Activated naive CD4-positive, alpha-beta T cell treated with anti-CD3 and anti-CD28 coated beads, Interleukin-2, amount 10 ng/mL, durations not matched to agents 7 days and 5 days (primary cell): ENCODE measurements at regions not wholly inside any gene's neighbourhood (a gene's known extent, or its start where the extent isn't known, plus 50 kb on each side); places are given as distances from the start of the nearest gene placed in this dataset.

Experiments
- CTCF ChIA-PET: fragments of 350-600 bp; sonication (Branson Sonifier 250); formaldehyde crosslinking; loops from one replicate; lab custom pipeline; 2021; ENCODE audit warnings: antibody characterized with exemption; lab: Charles Lee
- DNase-seq: peaks from one replicate; pipeline ENCODE4 v3.0.0-alpha.2; 2020
- H3K27ac Mint-ChIP-seq: one replicate; pipeline ENCODE4 v1.8.0; 2021; ENCODE audit warnings: mild to moderate bottlenecking, moderate library complexity, mixed read lengths
- H3K27me3 Mint-ChIP-seq: one replicate; pipeline ENCODE4 v1.8.0; 2021; ENCODE audit warnings: mild to moderate bottlenecking, mixed read lengths
- H3K36me3 Mint-ChIP-seq: one replicate; pipeline ENCODE4 v1.8.0; 2021; ENCODE audit warnings: mixed read lengths
- H3K4me1 Mint-ChIP-seq: one replicate; pipeline ENCODE4 v1.8.0; 2021; ENCODE audit warnings: mixed read lengths
- H3K4me3 Mint-ChIP-seq: one replicate; pipeline ENCODE4 v1.8.0; 2021; ENCODE audit warnings: mild to moderate bottlenecking, moderate library complexity, mixed read lengths
- H3K9me3 Mint-ChIP-seq: one replicate; pipeline ENCODE4 v1.8.0; 2021; ENCODE audit warnings: mixed read lengths

- CTCF ChIA-PET, result no interaction called here
- H3K4me3 Mint-ChIP-seq, result no peak overlapping the region
These were observed 79.4 kb upstream of the FRMD1 start for GRCh38 chr6:168158213-168158979.

DNA sequence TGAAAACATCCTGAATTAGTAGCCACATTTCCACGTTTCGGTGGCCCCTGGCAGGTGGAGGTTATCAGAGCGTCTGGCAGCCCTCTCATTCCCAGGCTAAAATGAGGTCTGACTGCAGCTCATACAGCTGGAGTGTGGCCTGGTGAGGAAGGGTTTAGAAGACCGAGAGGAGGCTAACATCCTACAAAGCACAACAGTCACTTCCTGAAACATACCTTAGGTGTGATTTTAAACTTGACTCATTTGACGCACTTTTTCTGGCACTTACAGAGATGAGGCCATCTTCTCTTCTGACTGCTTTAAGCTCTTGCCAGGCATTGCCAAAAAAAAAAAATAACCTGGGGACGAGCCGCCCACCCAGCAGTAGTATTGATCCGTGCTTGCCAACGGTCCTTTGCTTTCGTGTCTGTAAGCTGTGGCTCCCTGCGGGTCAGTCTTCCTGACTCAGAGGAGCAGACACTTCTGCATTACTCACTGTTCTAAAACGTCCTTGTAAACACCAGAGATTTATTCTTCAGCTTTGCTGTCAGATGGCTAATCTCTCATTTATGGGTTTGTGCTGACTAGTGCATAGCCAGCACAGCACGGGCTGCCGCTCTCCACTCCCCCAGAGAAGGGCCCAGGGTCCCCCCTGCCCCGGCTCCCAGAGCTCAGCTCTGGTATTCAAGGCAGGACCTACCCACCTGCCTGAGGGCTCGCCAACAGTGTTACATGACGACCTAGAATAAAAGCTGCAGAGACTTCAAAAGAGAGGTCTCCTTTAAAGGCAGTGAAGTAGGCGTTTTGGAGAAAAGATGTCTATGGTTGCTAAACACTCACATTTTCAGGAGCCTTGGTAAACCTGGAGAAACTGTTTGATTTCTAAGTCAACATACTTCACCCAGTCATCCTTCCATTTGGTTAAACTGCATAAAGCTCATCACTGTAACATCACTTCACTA, 78.5 kb upstream of the FRMD1 start:
- no peaks in the 10 kb centered on the region for H3K36me3 Mint-ChIP-seq
- no peak overlapping the region for H3K27ac Mint-ChIP-seq
- no peaks in the 10 kb centered on the region for H3K4me1 Mint-ChIP-seq
- H3K9me3 Mint-ChIP-seq, result no peaks in the 10 kb centered on the region
- no peak overlapping the region for H3K4me3 Mint-ChIP-seq
- peaks cover 12% of the 10 kb centered on the region for H3K27me3 Mint-ChIP-seq
- DNase-seq, result no peak
- CTCF ChIA-PET, result no interaction called here

More at GRCh38 chr6:168158213-168158979, 79.4 kb upstream of the FRMD1 start:
- Mint-ChIP-seq H3K27me3 (peaks cover 13% of the 10 kb centered on the region), H3K27ac (no peak overlapping the region), H3K4me1 (no peaks in the 10 kb centered on the region), H3K36me3 (no peaks in the 10 kb centered on the region), H3K9me3 (no peaks in the 10 kb centered on the region)
- DNase-seq, result no peak

- no peak overlapping the region for H3K27ac Mint-ChIP-seq
- DNase-seq, result no peak
- no peaks in the 10 kb centered on the region for H3K4me1 Mint-ChIP-seq
- no peaks in the 10 kb centered on the region for H3K9me3 Mint-ChIP-seq
- H3K27me3 Mint-ChIP-seq, result peaks cover 12% of the 10 kb centered on the region
- no peak overlapping the region for H3K4me3 Mint-ChIP-seq
- H3K36me3 Mint-ChIP-seq, result no peaks in the 10 kb centered on the region
- CTCF ChIA-PET, result no interaction called here
These were observed 77.8 kb upstream of the FRMD1 start for GRCh38 chr6:168156742-168157265.

DNA sequence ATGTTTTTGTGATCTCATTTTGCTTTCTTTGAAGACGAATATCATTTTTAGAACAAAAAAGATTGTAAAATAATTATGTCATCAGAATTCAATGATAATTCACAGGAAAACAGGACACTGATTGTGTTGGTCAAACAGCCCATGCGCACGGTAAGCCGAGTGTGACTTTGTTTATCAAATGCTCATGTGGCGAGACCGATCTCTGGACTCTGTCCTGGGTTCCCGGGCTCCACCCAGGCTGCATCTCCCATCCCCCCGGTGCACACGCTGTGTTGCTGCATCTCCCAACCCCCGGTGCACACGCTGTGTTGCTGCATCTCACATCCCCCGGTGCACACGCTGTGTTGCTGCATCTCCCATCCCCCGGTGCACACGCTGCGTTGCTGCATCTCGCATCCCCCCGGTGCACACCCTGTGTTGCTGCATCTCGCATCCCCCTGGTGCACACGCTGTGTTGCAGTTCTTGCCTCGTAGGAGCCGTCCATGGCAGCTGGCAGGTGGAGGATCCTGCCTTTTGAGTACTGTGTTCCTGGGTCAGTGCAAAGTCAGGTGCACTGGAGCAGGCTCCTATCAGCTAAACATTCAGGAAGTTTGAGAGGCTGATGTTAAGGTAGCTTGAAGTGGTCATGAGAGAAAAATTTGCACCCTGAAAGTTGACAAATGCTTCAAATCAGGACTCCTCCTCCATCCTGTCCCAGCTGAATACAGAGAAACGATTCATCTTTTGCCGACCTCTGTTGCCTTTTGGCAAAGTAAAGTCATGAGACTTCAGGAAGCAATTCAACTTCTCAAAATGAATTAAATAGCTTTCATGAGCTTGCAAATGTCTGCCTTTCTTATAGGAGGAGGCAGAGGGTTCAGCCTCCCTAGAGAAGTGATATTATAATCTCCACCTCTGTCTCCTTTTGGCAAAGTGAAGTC, 77.1 kb upstream of the FRMD1 start:
- Mint-ChIP-seq H3K27me3 (peaks cover 12% of the 10 kb centered on the region), H3K27ac (no peak overlapping the region), H3K4me3 (no peak overlapping the region), H3K4me1 (no peaks in the 10 kb centered on the region), H3K36me3 (no peaks in the 10 kb centered on the region), H3K9me3 (no peaks in the 10 kb centered on the region)
- no peak for DNase-seq
- CTCF ChIA-PET, result no interaction called here

GRCh38 chr6:168155193-168155592, 76.2 kb upstream of the FRMD1 start:
- Mint-ChIP-seq H3K36me3 (no peaks in the 10 kb centered on the region), H3K9me3 (no peaks in the 10 kb centered on the region), H3K27ac (no peak overlapping the region), H3K27me3 (peaks cover 12% of the 10 kb centered on the region), H3K4me1 (no peaks in the 10 kb centered on the region), H3K4me3 (no peak overlapping the region)
- CTCF ChIA-PET, result no interaction called here
- DNase-seq, result no peak

GRCh38 chr6:168154263-168154917, 75.4 kb upstream of the FRMD1 start:
- Mint-ChIP-seq H3K27me3 (peaks cover 12% of the 10 kb centered on the region), H3K27ac (no peak overlapping the region), H3K4me3 (no peak overlapping the region), H3K36me3 (no peaks in the 10 kb centered on the region), H3K4me1 (no peaks in the 10 kb centered on the region), H3K9me3 (no peaks in the 10 kb centered on the region)
- CTCF ChIA-PET, result no interaction called here
- no peak for DNase-seq

DNA sequence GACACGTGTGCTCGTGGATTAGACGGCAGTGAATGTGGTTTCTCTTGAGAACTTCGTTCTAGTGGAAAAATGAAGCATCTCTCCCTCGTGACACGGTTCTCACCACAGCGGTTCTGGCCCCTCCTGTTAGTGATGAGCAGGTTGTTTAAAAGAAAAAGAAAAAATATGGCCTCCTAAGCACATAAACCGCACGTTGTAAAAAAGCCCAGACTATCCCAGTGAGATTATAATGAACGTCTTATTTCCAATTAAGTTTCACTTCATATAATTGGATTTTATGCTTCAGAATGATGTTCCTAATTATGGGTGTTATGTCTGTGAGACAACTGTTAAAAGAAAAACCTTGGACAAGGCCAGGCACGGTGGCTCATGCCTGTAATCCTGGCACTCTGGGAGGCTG, 74.5 kb upstream of the FRMD1 start:
- Mint-ChIP-seq H3K9me3 (no peaks in the 10 kb centered on the region), H3K36me3 (no peaks in the 10 kb centered on the region), H3K4me1 (no peaks in the 10 kb centered on the region), H3K4me3 (no peak overlapping the region), H3K27me3 (peaks cover 12% of the 10 kb centered on the region), H3K27ac (no peak overlapping the region)
- DNase-seq, result no peak
- CTCF ChIA-PET, result no interaction called here

DNA sequence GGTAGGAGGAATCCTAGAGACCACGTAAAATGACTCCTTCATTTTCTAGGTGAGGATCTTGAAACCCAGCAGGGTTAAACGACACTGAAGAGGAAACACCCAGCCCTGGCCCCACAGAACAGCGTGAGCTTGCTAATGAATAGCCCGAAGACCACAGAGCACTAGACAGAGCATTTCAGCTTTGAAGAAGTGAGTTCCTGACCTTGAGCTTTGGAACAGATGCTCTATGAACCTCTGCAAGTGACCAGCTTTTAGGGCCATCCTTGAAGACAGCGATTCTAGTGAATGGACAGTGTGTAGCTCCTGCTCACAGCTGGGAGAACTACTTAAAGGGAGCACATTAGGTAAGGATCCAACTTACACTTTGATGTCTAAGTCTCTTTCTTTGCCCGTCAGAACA, 74.0 kb upstream of the FRMD1 start:
- no peak for DNase-seq
- H3K4me3 Mint-ChIP-seq, result no peak overlapping the region
- no peaks in the 10 kb centered on the region for H3K4me1 Mint-ChIP-seq
- no peaks in the 10 kb centered on the region for H3K36me3 Mint-ChIP-seq
- no peaks in the 10 kb centered on the region for H3K9me3 Mint-ChIP-seq
- CTCF ChIA-PET, result no interaction called here
- peaks cover 12% of the 10 kb centered on the region for H3K27me3 Mint-ChIP-seq
- H3K27ac Mint-ChIP-seq, result no peak overlapping the region

GRCh38 chr6:168152306-168152963, 73.4 kb upstream of the FRMD1 start:
- Mint-ChIP-seq H3K9me3 (no peaks in the 10 kb centered on the region), H3K27me3 (peaks cover 8% of the 10 kb centered on the region), H3K4me1 (no peaks in the 10 kb centered on the region), H3K4me3 (no peak overlapping the region), H3K36me3 (no peaks in the 10 kb centered on the region), H3K27ac (no peak overlapping the region)
- no peak for DNase-seq
- CTCF ChIA-PET, result no interaction called here

GRCh38 chr6:168150551-168151320, 71.7 kb upstream of the FRMD1 start:
- CTCF ChIA-PET, result no interaction called here
- Mint-ChIP-seq H3K36me3 (no peaks in the 10 kb centered on the region), H3K9me3 (no peaks in the 10 kb centered on the region), H3K27ac (no peak overlapping the region), H3K27me3 (peaks cover 4% of the 10 kb centered on the region), H3K4me3 (no peak overlapping the region), H3K4me1 (no peaks in the 10 kb centered on the region)
- no peak for DNase-seq

- Mint-ChIP-seq H3K9me3 (no peaks in the 10 kb centered on the region), H3K4me1 (no peaks in the 10 kb centered on the region), H3K27ac (no peak overlapping the region), H3K27me3 (peaks cover 4% of the 10 kb centered on the region), H3K4me3 (no peak overlapping the region), H3K36me3 (no peaks in the 10 kb centered on the region)
- no peak for DNase-seq
- CTCF ChIA-PET, result no interaction called here
These were observed 70.0 kb upstream of the FRMD1 start for GRCh38 chr6:168149015-168149414.

DNA sequence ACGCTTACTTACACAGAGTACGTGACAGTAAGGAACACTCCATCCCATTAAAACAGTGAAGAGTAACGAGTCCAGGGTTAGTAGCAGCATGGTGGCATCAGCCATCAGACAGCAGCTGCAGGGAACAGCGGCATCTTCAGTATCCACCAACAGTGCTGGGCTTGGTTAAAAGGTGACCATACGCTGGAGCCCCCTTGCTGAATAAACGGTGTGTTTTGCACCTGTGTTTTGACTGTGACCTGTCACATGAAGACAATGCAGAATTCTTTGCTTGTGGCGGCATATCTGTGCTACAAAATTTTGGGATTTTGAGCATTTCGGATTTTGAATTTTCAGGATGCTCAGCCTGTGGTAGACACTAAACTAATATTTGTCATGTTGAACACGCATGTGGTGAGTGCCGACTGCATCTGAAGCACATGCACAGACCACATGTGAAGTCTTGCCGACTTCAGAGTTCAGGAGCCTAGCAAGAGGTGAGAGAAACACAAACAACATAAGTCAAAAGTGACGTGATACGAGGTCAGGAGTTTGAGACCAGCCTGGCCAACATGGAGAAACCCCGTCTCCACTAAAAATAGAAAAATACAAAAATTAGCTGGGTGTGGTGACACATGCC, 69.3 kb upstream of the FRMD1 start:
- no peaks in the 10 kb centered on the region for H3K9me3 Mint-ChIP-seq
- H3K36me3 Mint-ChIP-seq, result no peaks in the 10 kb centered on the region
- no peaks in the 10 kb centered on the region for H3K4me1 Mint-ChIP-seq
- no peak overlapping the region for H3K4me3 Mint-ChIP-seq
- CTCF ChIA-PET, result no interaction called here
- peaks cover 4% of the 10 kb centered on the region for H3K27me3 Mint-ChIP-seq
- H3K27ac Mint-ChIP-seq, result no peak overlapping the region
- no peak for DNase-seq
